K562 (cell line): ENCODE measurements at regions not wholly inside any gene's neighbourhood (a gene's known extent, or its start where the extent isn't known, plus 50 kb on each side); places are given as distances from the start of the nearest gene placed in this dataset.
A peak's percentile ranks its signal among the peaks of the same experiment; 100 is the strongest.

Experiments
- ATF1 ChIP-seq, 2 experiments: fragments of 450-650 bp in 1 of 2; IDR thresholded peaks; 2 replicates each; pipeline ENCODE4 v1.6.1; 2016; ENCODE audit warnings: missing compliant biosample characterization in 1 of 2, missing genetic modification characterization in 1 of 2
- C11orf30 ChIP-seq: fragments of 450-650 bp; IDR thresholded peaks from 2 replicates; pipeline ENCODE4 v1.6.1; 2016; ENCODE audit warnings: low read depth, mild to moderate bottlenecking
- ELF1 ChIP-seq: fragments of 200-800 bp; sonication (Bioruptor generic); IDR thresholded peaks from 2 replicates; pipeline ENCODE4 v1.6.1; 2016; ENCODE audit warnings: missing genetic modification characterization, missing compliant biosample characterization
- ELF4 ChIP-seq: fragments of 450-650 bp; formaldehyde crosslinking; IDR thresholded peaks from 2 replicates; pipeline ENCODE4 v1.4.0; 2022; ENCODE audit warnings: missing genetic modification characterization
- FOXJ2 ChIP-seq: fragments of 200-800 bp; sonication (Bioruptor generic); IDR thresholded peaks from 2 replicates; pipeline ENCODE4 v1.6.1; 2016; ENCODE audit warnings: missing genetic modification characterization, missing compliant biosample characterization
- GABPA ChIP-seq: fragments of 200-800 bp; sonication (Bioruptor generic); conservative IDR thresholded peaks from 2 replicates; pipeline ENCODE4 v1.6.1; 2016; ENCODE audit warnings: low read depth, missing genetic modification characterization, missing compliant biosample characterization
- HDAC8 ChIP-seq: fragments of 450-650 bp; IDR thresholded peaks from 2 replicates; pipeline ENCODE4 v1.6.1; 2016; ENCODE audit warnings: mild to moderate bottlenecking, missing genetic modification characterization, moderate library complexity, missing compliant biosample characterization
- KDM2B ChIP-seq: fragments of 250-450 bp; sonication (Bioruptor Pico); IDR thresholded peaks from 2 replicates; pipeline ENCODE4 v1.8.0; 2021; ENCODE audit warnings: mild to moderate bottlenecking, moderate library complexity
- L3MBTL2 ChIP-seq: fragments of 450-650 bp; IDR thresholded peaks from 2 replicates; pipeline ENCODE4 v1.6.1; 2016; ENCODE audit warnings: mild to moderate bottlenecking, moderate library complexity
- MAFF ChIP-seq: IDR thresholded peaks from 2 replicates; pipeline ENCODE4 v1.6.1; 2012; ENCODE audit warnings: low read length, improper control_type of control experiment
- MAFG ChIP-seq: fragments of 450-650 bp; conservative IDR thresholded peaks from 2 replicates; pipeline ENCODE4 v1.6.1; 2016; ENCODE audit warnings: missing genetic modification characterization, missing compliant biosample characterization
- MED1 ChIP-seq: sonication (generic); formaldehyde crosslinking; IDR thresholded peaks from 2 replicates; pipeline ENCODE4 v1.8.1; 2023; ENCODE audit warnings: missing genetic modification reagents, borderline replicate concordance
- NFE2 ChIP-seq: IDR thresholded peaks from 2 replicates; pipeline ENCODE4 v1.6.1; 2014; ENCODE audit warnings: antibody characterized with exemption, low read depth
- SPI1 ChIP-seq: IDR thresholded peaks from 2 replicates; pipeline ENCODE4 v1.6.1; 2011; ENCODE audit warnings: low read depth, low read length, control low read depth, borderline replicate concordance
- ZNF197 ChIP-seq: fragments of 200-800 bp; sonication (Bioruptor generic); IDR thresholded peaks from 2 replicates; pipeline ENCODE4 v1.6.1; 2016; ENCODE audit warnings: low read depth, missing genetic modification characterization, missing compliant biosample characterization
- ZNF316 ChIP-seq: fragments of 450-650 bp; IDR thresholded peaks from 2 replicates; pipeline ENCODE4 v1.6.1; 2016
- TF ChIP-seq, protein P1 (sequence below), 2 experiments: fragments of 450-650 bp; formaldehyde crosslinking in 1 of 2; IDR thresholded peaks; 2 replicates each; pipeline versions ENCODE4 v1.4.0 to v1.6.1; 2014 to 2020; ENCODE audit warnings: mild to moderate bottlenecking in 2 of 2, borderline replicate concordance in 1 of 2, low read depth in 1 of 2
- TF ChIP-seq, protein P2 (sequence below): sonication (generic); formaldehyde crosslinking; IDR thresholded peaks from 2 replicates; pipeline ENCODE4 v1.8.0; 2023; ENCODE audit warnings: mild to moderate bottlenecking, missing genetic modification reagents

DNA sequence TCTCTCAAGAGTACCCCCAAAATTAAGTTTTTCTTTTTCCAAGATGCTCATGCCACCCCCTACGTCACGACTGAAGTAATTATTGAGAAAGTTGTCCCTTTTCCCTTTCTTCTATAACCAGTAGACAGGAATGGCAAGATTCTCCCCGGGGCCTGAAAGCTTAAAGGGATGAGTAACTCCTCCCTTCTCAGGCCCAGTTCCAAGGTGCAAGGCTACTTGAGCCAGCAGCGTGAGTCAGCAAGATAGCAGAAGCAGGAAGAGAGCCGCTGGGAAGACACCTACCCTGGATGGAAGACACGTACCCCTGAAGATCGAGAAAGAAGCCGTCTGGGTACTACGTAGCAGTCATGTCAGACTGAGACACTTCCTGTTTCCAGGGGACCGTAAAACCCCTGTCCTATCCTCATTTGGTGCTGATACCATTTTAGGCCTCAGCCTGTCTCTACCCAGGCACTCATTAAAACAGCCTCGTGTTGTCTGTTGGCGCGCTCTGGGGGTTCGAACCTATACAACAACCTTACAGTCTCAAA is 241.0 kb downstream of the ADGRG6 start (continued):
- TF ChIP-seq, protein P1, sequence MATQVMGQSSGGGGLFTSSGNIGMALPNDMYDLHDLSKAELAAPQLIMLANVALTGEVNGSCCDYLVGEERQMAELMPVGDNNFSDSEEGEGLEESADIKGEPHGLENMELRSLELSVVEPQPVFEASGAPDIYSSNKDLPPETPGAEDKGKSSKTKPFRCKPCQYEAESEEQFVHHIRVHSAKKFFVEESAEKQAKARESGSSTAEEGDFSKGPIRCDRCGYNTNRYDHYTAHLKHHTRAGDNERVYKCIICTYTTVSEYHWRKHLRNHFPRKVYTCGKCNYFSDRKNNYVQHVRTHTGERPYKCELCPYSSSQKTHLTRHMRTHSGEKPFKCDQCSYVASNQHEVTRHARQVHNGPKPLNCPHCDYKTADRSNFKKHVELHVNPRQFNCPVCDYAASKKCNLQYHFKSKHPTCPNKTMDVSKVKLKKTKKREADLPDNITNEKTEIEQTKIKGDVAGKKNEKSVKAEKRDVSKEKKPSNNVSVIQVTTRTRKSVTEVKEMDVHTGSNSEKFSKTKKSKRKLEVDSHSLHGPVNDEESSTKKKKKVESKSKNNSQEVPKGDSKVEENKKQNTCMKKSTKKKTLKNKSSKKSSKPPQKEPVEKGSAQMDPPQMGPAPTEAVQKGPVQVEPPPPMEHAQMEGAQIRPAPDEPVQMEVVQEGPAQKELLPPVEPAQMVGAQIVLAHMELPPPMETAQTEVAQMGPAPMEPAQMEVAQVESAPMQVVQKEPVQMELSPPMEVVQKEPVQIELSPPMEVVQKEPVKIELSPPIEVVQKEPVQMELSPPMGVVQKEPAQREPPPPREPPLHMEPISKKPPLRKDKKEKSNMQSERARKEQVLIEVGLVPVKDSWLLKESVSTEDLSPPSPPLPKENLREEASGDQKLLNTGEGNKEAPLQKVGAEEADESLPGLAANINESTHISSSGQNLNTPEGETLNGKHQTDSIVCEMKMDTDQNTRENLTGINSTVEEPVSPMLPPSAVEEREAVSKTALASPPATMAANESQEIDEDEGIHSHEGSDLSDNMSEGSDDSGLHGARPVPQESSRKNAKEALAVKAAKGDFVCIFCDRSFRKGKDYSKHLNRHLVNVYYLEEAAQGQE (IDR thresholded peaks at IDR 0.05; ENCODE audit: borderline replicate concordance) = no peak
- TF ChIP-seq, protein P1 (CRISPR knock-in tag; IDR thresholded peaks at IDR 0.05; ENCODE audit: low read depth) = 0 out of 2 replicates have a peak, but pooled peaks have one; percentile 26
- TF ChIP-seq L3MBTL2 (peak; percentile 84; the same call in 1 of the 2 replicates), KDM2B (CRISPR knock-in tag) (no peak), MED1 (CRISPR knock-in tag) (no peak), NFE2 (peak; percentile 94), MAFG (tag) (peak; percentile 89), GABPA (tag) (peak; percentile 55), FOXJ2 (no peak), C11orf30 (peak; percentile 89), MAFF (peak; percentile 64), ATF1 (CRISPR knock-in tag; IDR thresholded peaks at IDR 0.05) (no peak), ATF1 (tag; IDR thresholded peaks at IDR 0.05) (peak; percentile 45; the same call in 1 of the 2 replicates), HDAC8 (tag) (no peak), ZNF316 (peak; percentile 74), ELF1 (peak; percentile 58), ELF4 (CRISPR knock-in tag) (peak; percentile 23; the same call in 1 of the 2 replicates), SPI1 (peak; percentile 75), ZNF197 (CRISPR knock-in tag) (0 out of 2 replicates have a peak, but pooled peaks have one; percentile 45)
- TF ChIP-seq, protein P2, sequence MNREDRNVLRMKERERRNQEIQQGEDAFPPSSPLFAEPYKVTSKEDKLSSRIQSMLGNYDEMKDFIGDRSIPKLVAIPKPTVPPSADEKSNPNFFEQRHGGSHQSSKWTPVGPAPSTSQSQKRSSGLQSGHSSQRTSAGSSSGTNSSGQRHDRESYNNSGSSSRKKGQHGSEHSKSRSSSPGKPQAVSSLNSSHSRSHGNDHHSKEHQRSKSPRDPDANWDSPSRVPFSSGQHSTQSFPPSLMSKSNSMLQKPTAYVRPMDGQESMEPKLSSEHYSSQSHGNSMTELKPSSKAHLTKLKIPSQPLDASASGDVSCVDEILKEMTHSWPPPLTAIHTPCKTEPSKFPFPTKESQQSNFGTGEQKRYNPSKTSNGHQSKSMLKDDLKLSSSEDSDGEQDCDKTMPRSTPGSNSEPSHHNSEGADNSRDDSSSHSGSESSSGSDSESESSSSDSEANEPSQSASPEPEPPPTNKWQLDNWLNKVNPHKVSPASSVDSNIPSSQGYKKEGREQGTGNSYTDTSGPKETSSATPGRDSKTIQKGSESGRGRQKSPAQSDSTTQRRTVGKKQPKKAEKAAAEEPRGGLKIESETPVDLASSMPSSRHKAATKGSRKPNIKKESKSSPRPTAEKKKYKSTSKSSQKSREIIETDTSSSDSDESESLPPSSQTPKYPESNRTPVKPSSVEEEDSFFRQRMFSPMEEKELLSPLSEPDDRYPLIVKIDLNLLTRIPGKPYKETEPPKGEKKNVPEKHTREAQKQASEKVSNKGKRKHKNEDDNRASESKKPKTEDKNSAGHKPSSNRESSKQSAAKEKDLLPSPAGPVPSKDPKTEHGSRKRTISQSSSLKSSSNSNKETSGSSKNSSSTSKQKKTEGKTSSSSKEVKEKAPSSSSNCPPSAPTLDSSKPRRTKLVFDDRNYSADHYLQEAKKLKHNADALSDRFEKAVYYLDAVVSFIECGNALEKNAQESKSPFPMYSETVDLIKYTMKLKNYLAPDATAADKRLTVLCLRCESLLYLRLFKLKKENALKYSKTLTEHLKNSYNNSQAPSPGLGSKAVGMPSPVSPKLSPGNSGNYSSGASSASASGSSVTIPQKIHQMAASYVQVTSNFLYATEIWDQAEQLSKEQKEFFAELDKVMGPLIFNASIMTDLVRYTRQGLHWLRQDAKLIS (CRISPR knock-in tag) = no peak
